ENCODE measurements at regions not wholly inside any gene's neighbourhood (a gene's known extent, or its start where the extent isn't known, plus 50 kb on each side); places are given as distances from the start of the nearest gene placed in this dataset.

DNA sequence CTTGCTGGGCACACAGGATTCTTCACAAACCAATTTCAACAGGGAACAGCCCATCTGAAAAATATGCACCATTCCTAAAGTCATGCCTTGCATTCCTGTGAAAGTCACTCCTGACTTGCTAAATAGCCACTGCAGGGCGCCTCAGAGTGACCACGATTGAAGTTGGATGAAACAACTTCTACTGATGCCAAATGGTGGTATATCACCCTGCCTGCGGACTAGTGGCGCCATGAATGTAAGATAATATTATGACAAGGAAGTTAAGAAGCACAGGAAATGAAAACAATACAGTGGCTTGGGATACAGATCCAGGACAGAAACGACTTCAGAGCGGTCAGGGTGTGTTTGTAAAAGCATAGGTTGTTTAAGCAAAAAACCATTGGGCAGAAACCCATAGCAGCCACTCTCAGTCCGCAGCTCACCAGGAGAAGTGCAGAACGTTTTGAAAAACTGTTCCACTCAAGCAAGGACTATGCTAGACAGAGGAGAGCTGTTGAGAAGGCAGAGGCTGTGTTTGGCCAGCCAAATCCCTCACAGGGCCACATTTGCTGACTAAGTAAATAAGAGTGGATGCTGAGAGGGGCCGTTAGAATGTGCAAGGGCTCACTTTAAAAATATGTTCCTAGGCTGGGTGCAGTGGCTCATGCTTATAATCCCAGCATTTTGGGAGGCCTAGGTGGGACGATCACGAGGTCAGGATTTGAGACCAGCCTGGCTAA is 250.4 kb downstream of the PTTG2 start:
- TF ChIP-seq SIN3A (conservative IDR thresholded peaks at IDR 0.05 in 1 of 2, IDR thresholded peaks at IDR 0.05 in 1 of 2; ENCODE audit: low read depth in 1 of 2, low read length in 2 of 2) (no peak), POLR2AphosphoS5 (IDR thresholded peaks at IDR 0.05; ENCODE audit: low read depth, low read length) (no peak), BCL11A (IDR thresholded peaks at IDR 0.05; ENCODE audit: low read depth in 2 of 2, low read length in 2 of 2) (no peak), NRF1 (IDR thresholded peaks at IDR 0.05; ENCODE audit: low read depth, low read length) (no peak), RNF2 (IDR thresholded peaks at IDR 0.05; ENCODE audit: borderline replicate concordance, low read depth, low read length, missing control alignments, poor library complexity, severe bottlenecking) (no peak), KDM1A (IDR thresholded peaks at IDR 0.05; ENCODE audit: borderline replicate concordance, low read length) (no peak), EZH2 (IDR thresholded peaks at IDR 0.05; ENCODE audit: low read depth, low read length, severe bottlenecking) (no peak)
- TF ChIP-seq, protein P1, sequence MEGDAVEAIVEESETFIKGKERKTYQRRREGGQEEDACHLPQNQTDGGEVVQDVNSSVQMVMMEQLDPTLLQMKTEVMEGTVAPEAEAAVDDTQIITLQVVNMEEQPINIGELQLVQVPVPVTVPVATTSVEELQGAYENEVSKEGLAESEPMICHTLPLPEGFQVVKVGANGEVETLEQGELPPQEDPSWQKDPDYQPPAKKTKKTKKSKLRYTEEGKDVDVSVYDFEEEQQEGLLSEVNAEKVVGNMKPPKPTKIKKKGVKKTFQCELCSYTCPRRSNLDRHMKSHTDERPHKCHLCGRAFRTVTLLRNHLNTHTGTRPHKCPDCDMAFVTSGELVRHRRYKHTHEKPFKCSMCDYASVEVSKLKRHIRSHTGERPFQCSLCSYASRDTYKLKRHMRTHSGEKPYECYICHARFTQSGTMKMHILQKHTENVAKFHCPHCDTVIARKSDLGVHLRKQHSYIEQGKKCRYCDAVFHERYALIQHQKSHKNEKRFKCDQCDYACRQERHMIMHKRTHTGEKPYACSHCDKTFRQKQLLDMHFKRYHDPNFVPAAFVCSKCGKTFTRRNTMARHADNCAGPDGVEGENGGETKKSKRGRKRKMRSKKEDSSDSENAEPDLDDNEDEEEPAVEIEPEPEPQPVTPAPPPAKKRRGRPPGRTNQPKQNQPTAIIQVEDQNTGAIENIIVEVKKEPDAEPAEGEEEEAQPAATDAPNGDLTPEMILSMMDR (IDR thresholded peaks at IDR 0.05; ENCODE audit: control extremely low read depth in 1 of 3, insufficient read depth in 1 of 3, low read depth in 1 of 3, low read length in 3 of 3), result no peak
